H9 (cell line): ENCODE measurements at regions not wholly inside any gene's neighbourhood (a gene's known extent, or its start where the extent isn't known, plus 50 kb on each side); places are given as distances from the start of the nearest gene placed in this dataset.

Experiments used
- DNase-seq: peaks from one replicate; pipeline ENCODE4 v3.0.0-alpha.2; 2017
- H2AFZ ChIP-seq: one replicate; pipeline ENCODE4 v1.6.1; 2013; ENCODE audit warnings: mild to moderate bottlenecking, low read length, control low read depth, moderate library complexity
- H2AK5ac ChIP-seq: 2 replicates; pipeline ENCODE4 v1.6.1; 2013; ENCODE audit warnings: low read length, control low read depth, mixed read lengths; ENCODE audit not compliant: insufficient read length
- H2BK120ac ChIP-seq: one replicate; pipeline ENCODE4 v1.6.1; 2013; ENCODE audit warnings: low read depth, mild to moderate bottlenecking, low read length, control low read depth, inconsistent platforms; ENCODE audit not compliant: poor library complexity, severe bottlenecking
- H2BK12ac ChIP-seq: 2 replicates; pipeline ENCODE4 v1.6.1; 2013; ENCODE audit warnings: low read length, control low read depth, mixed read lengths, low read depth; ENCODE audit not compliant: insufficient read length
- H2BK15ac ChIP-seq: 2 replicates; pipeline ENCODE4 v1.6.1; 2013; ENCODE audit warnings: low read depth, low read length, control low read depth
- H2BK20ac ChIP-seq: one replicate; pipeline ENCODE4 v1.6.1; 2013; ENCODE audit warnings: low read depth, mild to moderate bottlenecking, low read length, control low read depth, inconsistent platforms; ENCODE audit not compliant: poor library complexity, severe bottlenecking
- H2BK5ac ChIP-seq: 2 replicates; pipeline ENCODE4 v1.6.1; 2013; ENCODE audit warnings: low read length, control low read depth, mixed read lengths; ENCODE audit not compliant: insufficient read length
- H3K14ac ChIP-seq: 2 replicates; pipeline ENCODE4 v1.6.1; 2013; ENCODE audit warnings: low read length, control low read depth; ENCODE audit not compliant: insufficient read depth
- H3K18ac ChIP-seq: 2 replicates; pipeline ENCODE4 v1.6.1; 2013; ENCODE audit warnings: low read depth, mild to moderate bottlenecking, mixed read lengths, low read length, control low read depth; ENCODE audit not compliant: insufficient read length
- H3K23ac ChIP-seq: 2 replicates; pipeline ENCODE4 v1.6.1; 2013; ENCODE audit warnings: low read length, control low read depth, mixed read lengths, low read depth; ENCODE audit not compliant: insufficient read length
- H3K23me2 ChIP-seq: 2 replicates; pipeline ENCODE4 v1.6.1; 2013; ENCODE audit warnings: low read depth, mild to moderate bottlenecking, mixed read lengths, low read length, control low read depth; ENCODE audit not compliant: insufficient read length, poor library complexity, severe bottlenecking
- H3K27ac ChIP-seq: 2 replicates; pipeline ENCODE4 v1.5.1; 2013; ENCODE audit warnings: low read length, control low read depth, mixed read lengths, low read depth; ENCODE audit not compliant: insufficient read length
- H3K27me3 ChIP-seq: 2 replicates; pipeline ENCODE4 v1.6.1; 2013; ENCODE audit warnings: low read length, control low read depth, inconsistent platforms; ENCODE audit not compliant: insufficient read depth
- H3K4ac ChIP-seq: 2 replicates; pipeline ENCODE4 v1.6.1; 2013; ENCODE audit warnings: low read depth, mild to moderate bottlenecking, control low read depth, inconsistent platforms, low read length, moderate library complexity
- H3K4me1 ChIP-seq: 2 replicates; pipeline ENCODE4 v1.6.1; 2013; ENCODE audit warnings: low read length, control low read depth, inconsistent platforms; ENCODE audit not compliant: insufficient read depth
- H3K4me2 ChIP-seq: 2 replicates; pipeline ENCODE4 v1.6.1; 2013; ENCODE audit warnings: low read length, control low read depth, mixed read lengths; ENCODE audit not compliant: insufficient read length, insufficient read depth
- H3K56ac ChIP-seq: 2 replicates; pipeline ENCODE4 v1.6.1; 2013; ENCODE audit warnings: low read depth, mild to moderate bottlenecking, mixed read lengths, low read length, control low read depth; ENCODE audit not compliant: insufficient read length
- H3K79me1 ChIP-seq: 2 replicates; pipeline ENCODE4 v1.6.1; 2013; ENCODE audit warnings: low read depth, mild to moderate bottlenecking, moderate library complexity, low read length, control low read depth, inconsistent platforms; ENCODE audit not compliant: insufficient read depth, poor library complexity, severe bottlenecking
- H3K79me2 ChIP-seq: 2 replicates; pipeline ENCODE4 v1.6.1; 2013; ENCODE audit warnings: low read length, control low read depth, inconsistent platforms; ENCODE audit not compliant: insufficient read depth
- H3K9ac ChIP-seq: 2 replicates; pipeline ENCODE4 v1.6.1; 2013; ENCODE audit warnings: low read length, control low read depth, mixed read lengths; ENCODE audit not compliant: insufficient read length; ENCODE audit errors: extremely low read depth
- H3K9me3 ChIP-seq: one replicate; pipeline ENCODE4 v1.6.1; 2013; ENCODE audit warnings: low read depth, low read length, inconsistent platforms; ENCODE audit not compliant: control insufficient read depth
- H3T11ph ChIP-seq: one replicate; pipeline ENCODE4 v1.6.1; 2013; ENCODE audit warnings: mild to moderate bottlenecking, low read length, control low read depth, inconsistent platforms
- H4K20me1 ChIP-seq: one replicate; pipeline ENCODE4 v1.6.1; 2013; ENCODE audit not compliant: control insufficient read depth, insufficient read length, insufficient read depth
- H4K5ac ChIP-seq: 2 replicates; pipeline ENCODE4 v1.6.1; 2013; ENCODE audit warnings: low read depth, mild to moderate bottlenecking, mixed read lengths, low read length, control low read depth; ENCODE audit not compliant: insufficient read length
- H4K8ac ChIP-seq: replicated peaks from 2 replicates; pipeline ENCODE4 v1.6.1; 2013; ENCODE audit warnings: low read length, control low read depth, mixed read lengths, low read depth; ENCODE audit not compliant: insufficient read length
- H4K91ac ChIP-seq: 2 replicates; pipeline ENCODE4 v1.6.1; 2013; ENCODE audit warnings: low read depth, mild to moderate bottlenecking, moderate library complexity, mixed read lengths, low read length, control low read depth; ENCODE audit not compliant: insufficient read length
- H3K27ac Mint-ChIP-seq, 3 experiments: 2 replicates in 2 of 3; 3 replicates in 1 of 3; pipeline ENCODE4 v1.8.0; 2020 to 2021; ENCODE audit warnings: mixed read lengths in 3 of 3, mild to moderate bottlenecking in 1 of 3, moderate library complexity in 1 of 3
- H3K27me3 Mint-ChIP-seq: 2 replicates; pipeline ENCODE4 v1.8.0; 2021; ENCODE audit warnings: low read depth, mild to moderate bottlenecking, moderate library complexity, mixed read lengths
- H3K36me3 Mint-ChIP-seq, 3 experiments: 2 replicates in 2 of 3; 3 replicates in 1 of 3; pipeline ENCODE4 v1.8.0; 2020 to 2021; ENCODE audit warnings: low read depth in 3 of 3, mixed read lengths in 3 of 3; ENCODE audit not compliant: insufficient read depth in 1 of 3
- H3K4me1 Mint-ChIP-seq, 2 experiments: 2 replicates each; pipeline ENCODE4 v1.8.0; 2020; ENCODE audit warnings: mixed read lengths in 2 of 2
- H3K4me3 Mint-ChIP-seq, 2 experiments: 2 replicates in 1 of 2; 3 replicates in 1 of 2; pipeline ENCODE4 v1.8.0; 2020 to 2021; ENCODE audit warnings: mild to moderate bottlenecking in 2 of 2, mixed read lengths in 2 of 2, moderate library complexity in 1 of 2
- H3K9me3 Mint-ChIP-seq, 2 experiments: 2 replicates in 1 of 2; 3 replicates in 1 of 2; pipeline ENCODE4 v1.8.0; 2020; ENCODE audit warnings: mild to moderate bottlenecking in 2 of 2, mixed read lengths in 2 of 2, moderate library complexity in 1 of 2
- CTCF ChIP-seq: fragments of 200-600 bp; sonication (generic); conservative IDR thresholded peaks from 3 replicates; pipeline ENCODE4 v1.8.0; 2021; ENCODE audit warnings: antibody characterized with exemption, mild to moderate bottlenecking
- WGBS: extraction: QIAGEN DNeasy Blood & Tissue Kit; methylation state at CpG from one replicate; pipeline ENCODE4 v1.1.7; 2013; ENCODE audit warnings: missing lambda C conversion rate, low lambda C conversion rate, mixed read lengths; ENCODE audit not compliant: insufficient read length; ENCODE audit errors: extremely low coverage; 5-methylcytosine and 5-hydroxymethylcytosine counted together

- Histone ChIP-seq H3K27ac (no peak overlapping the region), H3T11ph (no peak overlapping the region), H3K9me3 (no peaks in the 10 kb centered on the region), H3K18ac (no peak overlapping the region), H3K4me1 (no peaks in the 10 kb centered on the region), H3K27me3 (no peaks in the 10 kb centered on the region), H2BK12ac (no peak overlapping the region), H4K5ac (no peak overlapping the region), H3K9ac (no peak overlapping the region), H4K8ac (no peak overlapping the region), H3K4ac (no peak overlapping the region), H3K56ac (no peak overlapping the region), H2BK120ac (no peak overlapping the region), H3K23me2 (no peaks in the 10 kb centered on the region), H3K4me2 (no peak overlapping the region), H2BK20ac (no peak overlapping the region), H2BK5ac (no peak overlapping the region), H2BK15ac (no peak overlapping the region), H3K79me2 (no peaks in the 10 kb centered on the region), H3K23ac (no peak overlapping the region), H3K14ac (no peak overlapping the region), H4K91ac (no peak overlapping the region), H3K79me1 (no peaks in the 10 kb centered on the region), H2AK5ac (no peak overlapping the region), H4K20me1 (no peaks in the 10 kb centered on the region), H2AFZ (no peak overlapping the region)
- H3K4me3 Mint-ChIP-seq = no peak overlapping the region
- H3K27me3 Mint-ChIP-seq = no peaks in the 10 kb centered on the region
- no peak for DNase-seq
- no peaks in the 10 kb centered on the region for H3K36me3 Mint-ChIP-seq
- WGBS = no CpG with 5 or more reads among the region's 1 CpG
- H3K27ac Mint-ChIP-seq = no peak overlapping the region
- no peaks in the 10 kb centered on the region for H3K4me1 Mint-ChIP-seq
- no peak for TF ChIP-seq CTCF
- no peaks in the 10 kb centered on the region for H3K9me3 Mint-ChIP-seq
Observed at GRCh38 chr10:65751896-65752295, 1173.9 kb upstream of the LRRTM3 start.
